CD4-positive, alpha-beta memory T cell (primary cell): ENCODE measurements at regions not wholly inside any gene's neighbourhood (a gene's known extent, or its start where the extent isn't known, plus 50 kb on each side); places are given as distances from the start of the nearest gene placed in this dataset.

Experiments used
- CTCF ChIA-PET: fragments of 350-600 bp; sonication (Branson Sonifier 250); formaldehyde crosslinking; loops from one replicate; lab custom pipeline; 2021; ENCODE audit warnings: inconsistent platforms; ENCODE audit not compliant: partially characterized antibody; lab: Charles Lee
- POLR2A ChIA-PET: fragments of 350-600 bp; sonication (Branson Sonifier 250); formaldehyde crosslinking; loops from one replicate; lab custom pipeline; 2021; ENCODE audit not compliant: partially characterized antibody; lab: Charles Lee
- DNase-seq, 5 donors: peaks; one replicate each; pipeline versions ENCODE4 v3.0.0 to v3.0.0-alpha.2; 2020 to 2022; ENCODE audit warnings: mixed read lengths in 1 of 5
- H3K27ac ChIP-seq: one replicate; pipeline ENCODE4 v1.7.0; 2013; ENCODE audit warnings: low read depth, low read length
- H3K27me3 ChIP-seq: 2 replicates; pipeline ENCODE4 v1.7.0; 2013; ENCODE audit warnings: mild to moderate bottlenecking, low read length, moderate library complexity; ENCODE audit not compliant: insufficient read depth
- H3K36me3 ChIP-seq: 2 replicates; pipeline ENCODE4 v1.7.0; 2013; ENCODE audit warnings: mild to moderate bottlenecking, low read length, moderate library complexity; ENCODE audit not compliant: insufficient read depth
- H3K4me1 ChIP-seq: 2 replicates; pipeline ENCODE4 v1.7.0; 2013; ENCODE audit warnings: mild to moderate bottlenecking, low read length, moderate library complexity; ENCODE audit not compliant: insufficient read depth
- H3K4me3 ChIP-seq, 2 donors: one replicate each; pipeline ENCODE4 v1.7.0; 2013; ENCODE audit warnings: low read length in 2 of 2, mild to moderate bottlenecking in 1 of 2
- H3K9me3 ChIP-seq, 2 donors: one replicate each; pipeline ENCODE4 v1.7.0; 2013; ENCODE audit warnings: low read length in 2 of 2, control low read depth in 1 of 2; ENCODE audit not compliant: control insufficient read depth in 1 of 2
- H3K27ac Mint-ChIP-seq, 7 donors: one replicate each; pipeline ENCODE4 v1.8.0; 2020 to 2021; ENCODE audit warnings: mixed read lengths in 7 of 7, mild to moderate bottlenecking in 6 of 7, inconsistent platforms in 3 of 7, moderate library complexity in 3 of 7
- H3K27me3 Mint-ChIP-seq, 2 donors: one replicate each; pipeline ENCODE4 v1.8.0; 2020 to 2021; ENCODE audit warnings: mixed read lengths in 2 of 2
- H3K36me3 Mint-ChIP-seq, 2 donors: one replicate each; pipeline ENCODE4 v1.8.0; 2020 to 2021; ENCODE audit warnings: mixed read lengths in 2 of 2, inconsistent platforms in 1 of 2, mild to moderate bottlenecking in 1 of 2
- H3K4me1 Mint-ChIP-seq, 4 donors: one replicate each; pipeline ENCODE4 v1.8.0; 2020 to 2021; ENCODE audit warnings: mixed read lengths in 4 of 4, mild to moderate bottlenecking in 1 of 4
- H3K4me3 Mint-ChIP-seq, 8 donors: one replicate each; pipeline ENCODE4 v1.8.0; 2020 to 2021; ENCODE audit warnings: mixed read lengths in 8 of 8, mild to moderate bottlenecking in 7 of 8, moderate library complexity in 6 of 8, inconsistent platforms in 3 of 8
- H3K9me3 Mint-ChIP-seq, 8 donors: one replicate each; pipeline ENCODE4 v1.8.0; 2020 to 2021; ENCODE audit warnings: mixed read lengths in 8 of 8, mild to moderate bottlenecking in 5 of 8, inconsistent platforms in 3 of 8, moderate library complexity in 1 of 8
- intact Hi-C: fragments of 100-400 bp; cut with micrococcal nuclease; formaldehyde crosslinking; loops from one replicate; pipeline ENCODE4 v1.15.1; 2023

- no peak for DNase-seq
- H3K4me3 ChIP-seq = no peak overlapping the region
- ChIA-PET POLR2A (no interaction called here), CTCF (no interaction called here)
- Mint-ChIP-seq H3K27ac (no peak overlapping the region), H3K4me1 (no peaks in the 10 kb centered on the region), H3K36me3 (peaks cover 5 to 8% of the 10 kb centered on the region in 2 donors), H3K27me3 (peaks cover 10 to 25% of the 10 kb centered on the region in 2 donors), H3K9me3 (peaks cover 2 to 37% (median 30%) of the 10 kb centered on the region in 8 donors), H3K4me3 (no peak overlapping the region)
- H3K9me3 ChIP-seq = no peaks in the 10 kb centered on the region
- no peaks in the 10 kb centered on the region for H3K4me1 ChIP-seq
- H3K36me3 ChIP-seq = no peaks in the 10 kb centered on the region
- intact Hi-C loops = no loop called here
- no peak overlapping the region for H3K27ac ChIP-seq
- H3K27me3 ChIP-seq = peaks cover 3% of the 10 kb centered on the region
Observed at GRCh38 chr10:30256084-30256483, 93.0 kb downstream of the MTPAP start.

GRCh38 chr10:30254926-30255325 is 94.2 kb downstream of the MTPAP start:
- H3K27ac ChIP-seq = no peak overlapping the region
- no peak overlapping the region for H3K27ac Mint-ChIP-seq
- H3K4me1 Mint-ChIP-seq = no peaks in the 10 kb centered on the region
- H3K27me3 ChIP-seq = peaks cover 3% of the 10 kb centered on the region
- intact Hi-C loops = no loop called here
- POLR2A ChIA-PET = no interaction called here
- no peaks in the 10 kb centered on the region for H3K4me1 ChIP-seq
- no peaks in the 10 kb centered on the region for H3K36me3 ChIP-seq
- CTCF ChIA-PET = no interaction called here
- no peak overlapping the region for H3K4me3 Mint-ChIP-seq
- peaks cover 5 to 8% of the 10 kb centered on the region in 2 donors for H3K36me3 Mint-ChIP-seq
- no peaks in the 10 kb centered on the region for H3K9me3 ChIP-seq
- no peak for DNase-seq
- peaks cover 2 to 37% (median 30%) of the 10 kb centered on the region in 8 donors for H3K9me3 Mint-ChIP-seq
- H3K27me3 Mint-ChIP-seq = peaks cover 9 to 22% of the 10 kb centered on the region in 2 donors
- no peak overlapping the region for H3K4me3 ChIP-seq

GRCh38 chr10:30248728-30249127 is 100.3 kb downstream of the MTPAP start:
- CTCF ChIA-PET = no interaction called here

GRCh38 chr10:30247704-30248103 is 101.4 kb downstream of the MTPAP start:
- Mint-ChIP-seq H3K4me3 (peak overlapping the region in 7 of 8 donors; percentile 9 to 60 (median 33)), H3K36me3 (no peaks in the 10 kb centered on the region), H3K27ac (no peak overlapping the region), H3K4me1 (peaks cover 3 to 11% (median 8%) of the 10 kb centered on the region in 4 donors), H3K9me3 (peaks cover 0 to 5% (median 2%) of the 10 kb centered on the region in 8 donors), H3K27me3 (no peaks in the 10 kb centered on the region)
- H3K27ac ChIP-seq = no peak overlapping the region
- H3K4me3 ChIP-seq = no peak overlapping the region
- intact Hi-C loops = no loop called here
- no peaks in the 10 kb centered on the region for H3K27me3 ChIP-seq
- DNase-seq = no peak
- CTCF ChIA-PET = no interaction called here
- POLR2A ChIA-PET = no interaction called here
- H3K36me3 ChIP-seq = no peaks in the 10 kb centered on the region
- no peaks in the 10 kb centered on the region for H3K4me1 ChIP-seq
- no peaks in the 10 kb centered on the region for H3K9me3 ChIP-seq

More at GRCh38 chr10:30248728-30249127, 100.3 kb downstream of the MTPAP start:
- Histone ChIP-seq H3K4me1 (no peaks in the 10 kb centered on the region), H3K4me3 (no peak overlapping the region), H3K36me3 (no peaks in the 10 kb centered on the region), H3K27ac (no peak overlapping the region), H3K27me3 (no peaks in the 10 kb centered on the region), H3K9me3 (no peaks in the 10 kb centered on the region)
- Mint-ChIP-seq H3K27ac (no peak overlapping the region), H3K36me3 (peaks cover 0 to 4% of the 10 kb centered on the region in 2 donors), H3K27me3 (no peaks in the 10 kb centered on the region), H3K4me3 (no peak overlapping the region), H3K4me1 (peaks cover 3 to 11% (median 8%) of the 10 kb centered on the region in 4 donors), H3K9me3 (peaks cover 0 to 14% (median 8%) of the 10 kb centered on the region in 8 donors)
- intact Hi-C loops = no loop called here
- DNase-seq = no peak
- POLR2A ChIA-PET = no interaction called here

- H3K27ac ChIP-seq = no peak overlapping the region
- no peaks in the 10 kb centered on the region for H3K36me3 ChIP-seq
- no peaks in the 10 kb centered on the region for H3K36me3 Mint-ChIP-seq
- H3K27me3 ChIP-seq = no peaks in the 10 kb centered on the region
- no peak overlapping the region for H3K4me3 ChIP-seq
- DNase-seq = no peak
- no peaks in the 10 kb centered on the region for H3K9me3 Mint-ChIP-seq
- no peaks in the 10 kb centered on the region for H3K4me1 Mint-ChIP-seq
- H3K4me1 ChIP-seq = no peaks in the 10 kb centered on the region
- no peak overlapping the region for H3K27ac Mint-ChIP-seq
- H3K4me3 Mint-ChIP-seq = no peak overlapping the region
- no peaks in the 10 kb centered on the region for H3K9me3 ChIP-seq
- intact Hi-C loops = loop anchor here (1.0 kb wide), 1 partner anchor 243 kb away; no protein-coding TSS in a partner anchor
- peaks cover 9 to 10% of the 10 kb centered on the region in 2 donors for H3K27me3 Mint-ChIP-seq
- CTCF ChIA-PET = interaction anchor here (0.7 to 3.3 kb wide), 5 partner anchors 10 to 243 kb away, joined by 3 to 69 read pairs (median 3); no protein-coding TSS in a partner anchor
- POLR2A ChIA-PET = interaction anchor here (0.9 kb wide), 1 partner anchor 243 kb away, joined by 3 read pairs; no protein-coding TSS in a partner anchor
Observed at GRCh38 chr10:30241422-30242110, 107.5 kb downstream of the MTPAP start.

GRCh38 chr10:30238836-30239235 is 110.2 kb downstream of the MTPAP start:
- intact Hi-C loops = no loop called here
- no peaks in the 10 kb centered on the region for H3K36me3 ChIP-seq
- Mint-ChIP-seq H3K4me1 (no peaks in the 10 kb centered on the region), H3K36me3 (no peaks in the 10 kb centered on the region), H3K4me3 (no peak overlapping the region), H3K27me3 (peaks cover 12 to 15% of the 10 kb centered on the region in 2 donors), H3K9me3 (no peaks in the 10 kb centered on the region), H3K27ac (no peak overlapping the region)
- H3K4me3 ChIP-seq = no peak overlapping the region
- CTCF ChIA-PET = interaction anchor here (0.8 kb wide), 1 partner anchor 12 kb away, joined by 3 read pairs; no protein-coding TSS in a partner anchor
- no peak for DNase-seq
- no peaks in the 10 kb centered on the region for H3K9me3 ChIP-seq
- H3K27me3 ChIP-seq = no peaks in the 10 kb centered on the region
- H3K27ac ChIP-seq = no peak overlapping the region
- H3K4me1 ChIP-seq = no peaks in the 10 kb centered on the region
- POLR2A ChIA-PET = no interaction called here

- no peak overlapping the region for H3K27ac Mint-ChIP-seq
- peaks cover 0 to 4% (median 0%) of the 10 kb centered on the region in 8 donors for H3K9me3 Mint-ChIP-seq
- peaks cover 11% of the 10 kb centered on the region for H3K4me1 ChIP-seq
- POLR2A ChIA-PET = no interaction called here
- intact Hi-C loops = no loop called here
- no peaks in the 10 kb centered on the region for H3K36me3 ChIP-seq
- H3K4me1 Mint-ChIP-seq = peaks cover 0 to 19% (median 6%) of the 10 kb centered on the region in 4 donors
- H3K27ac ChIP-seq = no peak overlapping the region
- H3K27me3 Mint-ChIP-seq = peaks cover 3 to 17% of the 10 kb centered on the region in 2 donors
- no peaks in the 10 kb centered on the region for H3K9me3 ChIP-seq
- no peaks in the 10 kb centered on the region for H3K36me3 Mint-ChIP-seq
- H3K4me3 ChIP-seq = no peak overlapping the region
- H3K27me3 ChIP-seq = no peaks in the 10 kb centered on the region
- H3K4me3 Mint-ChIP-seq = no peak overlapping the region
- DNase-seq = no peak
- CTCF ChIA-PET = interaction anchor here (0.7 to 1.1 kb wide), 3 partner anchors 18 to 235 kb away, joined by 3 to 6 read pairs (median 3); no protein-coding TSS in a partner anchor
Observed at GRCh38 chr10:30233186-30233959, 115.7 kb downstream of the MTPAP start.
